Tibial artery (tissue), 4 donors: ENCODE measurements at regions not wholly inside any gene's neighbourhood (a gene's known extent, or its start where the extent isn't known, plus 50 kb on each side); places are given as distances from the start of the nearest gene placed in this dataset.

Experiments
- DNase-seq, 2 donors: peaks; one replicate each; pipeline ENCODE4 v3.0.0-alpha.2; 2019
- H3K27ac ChIP-seq, 2 donors: fragments of 200-600 bp; sonication (generic) in 1 of 2; 1 replicate in 1 of 2; 2 replicates in 1 of 2; pipeline ENCODE4 v1.5.1; 2018 to 2019; ENCODE audit warnings: mild to moderate bottlenecking in 1 of 2
- H3K27me3 ChIP-seq, 2 donors: fragments of 200-600 bp; sonication (generic) in 1 of 2; one replicate each; pipeline versions ENCODE4 v1.5.1 to v1.6.0; 2016 to 2019
- H3K36me3 ChIP-seq, 3 donors: fragments of 200-600 bp; sonication (generic) in 2 of 3; one replicate each; pipeline ENCODE4 v1.5.1; 2016 to 2019; ENCODE audit warnings: mild to moderate bottlenecking in 2 of 3
- H3K4me1 ChIP-seq, 4 donors: fragments of 200-600 bp; sonication (generic) in 2 of 4; 1 replicate in 3 of 4; 2 replicates in 1 of 4; pipeline ENCODE4 v1.5.1; 2016 to 2019
- H3K4me3 ChIP-seq, 2 donors: fragments of 200-600 bp; sonication (generic) in 1 of 2; 1 replicate in 1 of 2; 2 replicates in 1 of 2; pipeline ENCODE4 v1.5.1; 2018 to 2019; ENCODE audit warnings: mild to moderate bottlenecking in 2 of 2
- H3K9me3 ChIP-seq, 3 donors: fragments of 200-600 bp; sonication (generic) in 1 of 3; one replicate each; pipeline ENCODE4 v1.5.1; 2016 to 2019
- intact Hi-C: fragments of 100-400 bp; cut with DNase I; formaldehyde crosslinking; loops from one replicate; pipeline ENCODE4 v1.15.0; 2023; ENCODE audit warnings: low total_unique reads
- TF ChIP-seq, protein P1 (sequence below), 2 experiments: fragments of 200-600 bp in 1 of 2; fragments of 450-650 bp in 1 of 2; IDR thresholded peaks; one replicate each; pipeline ENCODE4 v1.5.1; 2017 to 2019; ENCODE audit warnings: antibody characterized with exemption in 2 of 2, mild to moderate bottlenecking in 1 of 2, moderate library complexity in 1 of 2

DNA sequence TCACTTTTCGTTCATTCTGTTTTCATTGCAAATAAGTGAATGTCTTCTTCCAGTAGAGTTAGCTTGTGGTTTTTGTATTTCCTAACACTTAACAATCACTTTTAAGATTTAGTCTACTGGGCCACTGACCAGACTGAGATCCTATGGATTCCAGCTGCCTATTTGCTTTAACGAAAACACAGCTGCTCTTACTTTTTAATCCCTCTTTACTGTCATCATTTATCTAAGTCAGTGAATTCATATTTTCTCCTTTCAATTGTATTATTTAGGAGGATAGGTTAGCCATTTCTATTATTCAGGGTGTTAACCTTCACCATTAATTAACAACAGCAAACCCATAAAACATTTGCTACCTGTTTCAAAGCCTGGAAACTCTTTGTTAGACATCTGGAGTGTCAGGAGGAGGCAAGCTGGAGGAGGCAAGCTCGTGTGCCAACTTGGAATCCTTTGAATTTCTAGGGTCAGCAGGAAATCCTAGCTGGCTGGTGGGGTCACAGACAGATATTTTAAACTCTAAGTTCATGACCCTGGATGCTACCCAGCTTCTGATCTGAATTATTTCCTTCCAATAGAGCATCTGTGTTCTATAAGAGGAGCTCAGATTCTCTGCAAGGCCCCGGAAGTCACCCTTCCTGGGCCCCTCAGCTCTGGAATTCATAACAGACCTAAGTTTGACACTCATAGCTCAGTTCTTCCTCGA is 385.3 kb downstream of the RBM43 start:
- intact Hi-C loops: no loop called here
- Histone ChIP-seq H3K27me3 (no peaks in the 10 kb centered on the region), H3K27ac (no peak overlapping the region), H3K36me3 (no peaks in the 10 kb centered on the region), H3K9me3 (no peaks in the 10 kb centered on the region), H3K4me3 (no peak overlapping the region), H3K4me1 (no peaks in the 10 kb centered on the region)
- TF ChIP-seq, protein P1, sequence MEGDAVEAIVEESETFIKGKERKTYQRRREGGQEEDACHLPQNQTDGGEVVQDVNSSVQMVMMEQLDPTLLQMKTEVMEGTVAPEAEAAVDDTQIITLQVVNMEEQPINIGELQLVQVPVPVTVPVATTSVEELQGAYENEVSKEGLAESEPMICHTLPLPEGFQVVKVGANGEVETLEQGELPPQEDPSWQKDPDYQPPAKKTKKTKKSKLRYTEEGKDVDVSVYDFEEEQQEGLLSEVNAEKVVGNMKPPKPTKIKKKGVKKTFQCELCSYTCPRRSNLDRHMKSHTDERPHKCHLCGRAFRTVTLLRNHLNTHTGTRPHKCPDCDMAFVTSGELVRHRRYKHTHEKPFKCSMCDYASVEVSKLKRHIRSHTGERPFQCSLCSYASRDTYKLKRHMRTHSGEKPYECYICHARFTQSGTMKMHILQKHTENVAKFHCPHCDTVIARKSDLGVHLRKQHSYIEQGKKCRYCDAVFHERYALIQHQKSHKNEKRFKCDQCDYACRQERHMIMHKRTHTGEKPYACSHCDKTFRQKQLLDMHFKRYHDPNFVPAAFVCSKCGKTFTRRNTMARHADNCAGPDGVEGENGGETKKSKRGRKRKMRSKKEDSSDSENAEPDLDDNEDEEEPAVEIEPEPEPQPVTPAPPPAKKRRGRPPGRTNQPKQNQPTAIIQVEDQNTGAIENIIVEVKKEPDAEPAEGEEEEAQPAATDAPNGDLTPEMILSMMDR (IDR thresholded peaks at IDR 0.05): no peak
- no peak for DNase-seq

DNA sequence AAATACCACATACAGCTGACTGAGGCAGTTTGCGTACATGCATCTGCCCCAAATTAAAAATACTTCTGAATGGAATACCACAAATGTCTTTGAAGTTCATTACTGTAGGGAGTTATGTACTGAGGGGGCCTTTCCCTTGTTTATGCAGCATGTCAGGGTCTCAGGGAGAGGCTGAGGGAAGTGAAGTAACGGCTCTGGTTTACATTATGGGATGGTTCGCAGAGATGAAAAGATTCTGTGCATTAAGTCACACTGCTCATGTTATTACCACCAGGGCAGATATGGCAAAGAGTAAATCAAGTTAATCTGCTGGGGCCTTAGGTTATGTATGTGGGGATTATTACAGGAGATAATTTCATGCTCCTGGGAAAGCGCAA is 385.9 kb upstream of the RND3 start:
- Histone ChIP-seq H3K36me3 (no peaks in the 10 kb centered on the region), H3K4me3 (no peak overlapping the region), H3K4me1 (no peaks in the 10 kb centered on the region), H3K27me3 (no peaks in the 10 kb centered on the region), H3K9me3 (no peaks in the 10 kb centered on the region), H3K27ac (no peak overlapping the region)
- intact Hi-C loops: no loop called here
- TF ChIP-seq, protein P1 (IDR thresholded peaks at IDR 0.05): no peak
- no peak for DNase-seq

DNA sequence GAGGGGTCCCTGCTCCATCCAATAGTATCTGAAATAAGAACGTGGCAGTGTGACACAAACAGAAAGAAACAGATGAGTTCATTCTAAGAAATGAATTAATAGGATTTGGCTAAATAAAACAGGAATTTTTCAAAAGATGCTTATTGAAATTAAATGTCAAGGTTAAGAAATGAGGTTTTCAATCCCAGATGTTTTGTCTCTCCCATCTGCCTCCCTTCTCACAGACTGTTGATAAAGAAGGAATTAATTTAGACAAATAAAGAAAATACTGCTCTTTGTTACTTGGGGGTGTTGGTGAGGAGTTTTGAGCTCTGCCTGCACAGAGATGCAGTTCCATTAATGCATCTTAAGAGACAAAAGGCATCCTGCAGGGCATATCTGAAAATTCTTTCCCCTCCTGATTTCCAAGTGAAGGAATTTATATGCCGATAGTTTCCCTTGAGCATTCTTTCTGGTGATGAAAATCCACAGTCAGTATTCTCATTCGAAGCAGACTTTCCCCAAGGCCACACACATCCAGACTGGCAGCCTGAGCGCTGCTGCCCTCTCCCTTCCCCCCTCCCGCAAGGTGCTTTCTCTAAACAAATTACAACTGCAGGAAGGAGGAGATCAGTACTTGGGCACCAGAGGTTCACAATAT is 385.4 kb upstream of the RND3 start:
- intact Hi-C loops: no loop called here
- Histone ChIP-seq H3K4me3 (no peak overlapping the region), H3K27ac (no peak overlapping the region), H3K4me1 (no peaks in the 10 kb centered on the region), H3K9me3 (no peaks in the 10 kb centered on the region), H3K27me3 (no peaks in the 10 kb centered on the region), H3K36me3 (no peaks in the 10 kb centered on the region)
- TF ChIP-seq, protein P1 (IDR thresholded peaks at IDR 0.05): no peak
- no peak for DNase-seq

DNA sequence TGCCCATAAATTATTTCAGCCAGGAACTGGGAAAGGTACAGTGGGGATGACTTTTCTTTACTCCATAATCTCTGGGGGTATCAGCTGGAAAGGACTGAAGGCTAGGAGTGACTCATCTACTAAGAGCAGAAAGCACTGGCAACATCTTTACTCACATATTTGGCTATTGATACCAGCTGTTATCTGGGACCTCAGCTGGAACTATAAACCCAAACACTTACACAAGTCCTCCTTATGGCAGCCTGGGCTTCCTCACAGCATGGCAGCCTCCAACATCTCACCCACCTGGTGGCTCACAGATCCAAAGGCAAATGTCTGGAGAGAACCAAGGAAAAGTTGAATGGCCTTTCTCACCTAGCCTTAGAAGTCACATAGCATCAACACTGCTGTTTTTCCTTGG is 379.0 kb upstream of the RND3 start:
- no peaks in the 10 kb centered on the region for H3K27me3 ChIP-seq
- no peak for DNase-seq
- no peak overlapping the region for H3K27ac ChIP-seq
- no peaks in the 10 kb centered on the region for H3K36me3 ChIP-seq
- TF ChIP-seq, protein P1 (IDR thresholded peaks at IDR 0.05): no peak
- no peaks in the 10 kb centered on the region for H3K4me1 ChIP-seq
- intact Hi-C loops: no loop called here
- no peaks in the 10 kb centered on the region for H3K9me3 ChIP-seq
- no peak overlapping the region for H3K4me3 ChIP-seq

DNA sequence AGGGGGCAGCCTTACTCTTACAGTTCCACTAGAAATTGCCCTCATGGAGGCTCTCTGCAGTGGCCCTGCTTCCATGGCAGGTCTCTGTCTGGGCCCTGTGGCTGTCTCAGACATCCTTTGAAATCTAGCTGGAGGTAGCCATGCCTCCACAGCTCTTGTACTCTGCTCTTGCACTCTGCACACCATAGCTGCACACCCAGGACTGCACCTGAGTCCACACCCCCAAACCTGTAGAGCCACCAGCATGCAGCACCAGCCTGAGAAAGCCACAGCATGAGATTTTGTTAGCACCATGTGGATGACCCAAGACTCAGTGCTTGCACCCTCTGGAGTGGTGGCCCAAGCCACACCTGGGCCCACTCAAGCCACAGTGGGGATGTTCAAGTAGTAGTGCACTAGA is 376.2 kb upstream of the RND3 start:
- Histone ChIP-seq H3K4me1 (no peaks in the 10 kb centered on the region), H3K9me3 (no peaks in the 10 kb centered on the region), H3K27me3 (no peaks in the 10 kb centered on the region), H3K4me3 (no peak overlapping the region), H3K36me3 (no peaks in the 10 kb centered on the region), H3K27ac (no peak overlapping the region)
- intact Hi-C loops: no loop called here
- DNase-seq: no peak
- TF ChIP-seq, protein P1 (IDR thresholded peaks at IDR 0.05): no peak
